ENCODE measurements at regions not wholly inside any gene's neighbourhood (a gene's known extent, or its start where the extent isn't known, plus 50 kb on each side); places are given as distances from the start of the nearest gene placed in this dataset.

GRCh38 chr21:35328856-35329455 is 279.9 kb upstream of the RUNX1 start:
- no peak for DNase-seq (ENCODE audit: low read depth, low spot score)

DNA sequence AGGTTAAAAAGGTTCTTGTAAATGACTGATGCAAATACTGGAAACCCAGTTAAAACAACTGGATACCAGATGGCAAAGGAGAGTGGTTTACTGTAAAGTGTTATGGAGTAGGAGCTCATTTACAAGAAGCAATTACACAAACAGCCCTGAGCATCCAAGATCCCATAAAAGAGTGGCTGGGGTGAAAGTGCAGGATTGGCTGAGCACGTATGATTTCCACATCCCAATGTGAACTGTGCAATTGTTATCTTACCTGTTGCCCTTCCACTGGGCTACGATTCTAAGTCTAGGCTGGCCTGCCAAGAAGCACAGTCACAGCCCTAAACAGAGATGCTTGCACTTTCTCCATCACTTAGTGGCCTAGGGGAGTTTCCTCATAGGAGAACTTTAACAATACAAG is 277.6 kb upstream of the RUNX1 start:
- DNase-seq (ENCODE audit: low read depth, low spot score) = no peak

DNA sequence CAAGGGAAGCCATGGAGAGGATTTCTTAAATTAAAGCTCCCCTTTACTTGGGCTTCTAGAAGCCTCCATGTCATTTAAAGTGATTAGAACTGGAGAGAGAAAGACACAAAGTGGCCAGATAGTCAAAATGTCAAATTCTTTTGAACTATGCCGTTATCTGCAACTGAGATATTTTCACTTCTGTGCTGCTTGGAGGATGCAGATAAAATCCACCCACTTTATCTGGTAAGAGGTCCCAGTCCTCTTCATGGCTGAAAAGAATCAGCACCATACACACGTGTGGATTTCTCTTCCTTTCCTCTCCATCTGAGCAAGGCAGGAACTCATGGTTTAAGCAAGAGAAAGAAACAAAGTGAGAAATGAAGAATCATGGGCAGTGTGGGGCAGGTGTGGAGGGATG is 276.9 kb upstream of the RUNX1 start:
- DNase-seq (ENCODE audit: low read depth, low spot score) = no peak

DNA sequence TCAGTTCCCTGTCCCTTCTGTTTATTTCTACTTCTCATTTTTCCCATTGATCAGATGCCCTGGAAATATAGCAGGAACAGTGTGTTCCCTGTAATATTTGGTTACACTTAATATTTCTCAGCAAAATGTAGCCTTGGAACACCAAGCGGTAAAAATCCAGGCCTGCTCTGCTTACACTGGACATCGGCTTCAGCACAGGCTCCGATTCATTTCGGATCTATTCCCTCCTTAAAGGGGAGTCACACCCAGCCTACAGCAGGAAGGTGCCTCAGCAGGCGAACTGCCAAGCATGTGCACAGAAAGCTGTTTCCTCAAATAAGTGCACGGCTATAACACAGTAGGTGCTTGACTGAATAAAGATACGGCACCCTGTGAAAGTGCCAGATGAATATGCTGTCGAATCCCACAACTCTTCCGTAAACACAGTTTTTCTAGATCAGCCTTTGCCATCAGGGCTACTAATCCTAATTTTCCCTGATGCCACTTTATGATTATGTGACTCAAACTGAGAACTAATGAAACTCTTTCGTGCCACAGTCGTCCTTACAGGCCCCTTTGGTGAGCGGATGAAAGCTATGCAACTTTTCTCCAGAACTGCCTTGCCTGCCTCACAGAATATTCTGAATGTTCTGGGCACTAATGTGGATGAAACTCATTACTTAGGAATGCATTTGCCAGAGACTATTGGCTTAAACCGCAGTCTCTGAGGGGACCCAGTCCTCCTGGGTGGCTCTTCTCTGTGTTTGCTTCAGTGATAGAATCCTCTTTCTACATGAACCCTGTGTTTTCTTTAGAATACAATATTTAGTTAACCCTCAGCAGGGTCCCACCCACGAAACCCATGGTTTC is 275.5 kb upstream of the RUNX1 start:
- DNase-seq (ENCODE audit: low read depth, low spot score) = no peak

DNA sequence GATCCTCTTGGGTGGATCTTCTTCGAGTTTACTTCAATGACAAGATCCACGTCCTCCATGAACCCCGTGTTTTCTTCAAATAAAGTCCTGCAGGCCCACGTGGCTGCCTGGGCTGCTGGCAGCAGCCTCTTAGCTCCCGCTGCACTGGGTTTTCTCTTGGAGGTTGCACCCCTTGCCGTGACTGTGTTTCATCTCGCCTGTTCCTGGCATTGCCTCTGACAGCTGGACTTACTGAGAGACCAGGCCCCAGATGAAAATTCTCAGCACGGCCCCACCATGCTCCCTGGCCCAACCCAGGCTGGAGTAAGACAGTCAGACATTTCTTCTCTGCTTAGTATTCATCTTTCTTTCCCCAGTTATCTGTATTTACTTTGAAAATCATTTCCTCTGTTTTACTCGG is 274.8 kb upstream of the RUNX1 start:
- DNase-seq (ENCODE audit: low read depth, low spot score) = no peak

DNA sequence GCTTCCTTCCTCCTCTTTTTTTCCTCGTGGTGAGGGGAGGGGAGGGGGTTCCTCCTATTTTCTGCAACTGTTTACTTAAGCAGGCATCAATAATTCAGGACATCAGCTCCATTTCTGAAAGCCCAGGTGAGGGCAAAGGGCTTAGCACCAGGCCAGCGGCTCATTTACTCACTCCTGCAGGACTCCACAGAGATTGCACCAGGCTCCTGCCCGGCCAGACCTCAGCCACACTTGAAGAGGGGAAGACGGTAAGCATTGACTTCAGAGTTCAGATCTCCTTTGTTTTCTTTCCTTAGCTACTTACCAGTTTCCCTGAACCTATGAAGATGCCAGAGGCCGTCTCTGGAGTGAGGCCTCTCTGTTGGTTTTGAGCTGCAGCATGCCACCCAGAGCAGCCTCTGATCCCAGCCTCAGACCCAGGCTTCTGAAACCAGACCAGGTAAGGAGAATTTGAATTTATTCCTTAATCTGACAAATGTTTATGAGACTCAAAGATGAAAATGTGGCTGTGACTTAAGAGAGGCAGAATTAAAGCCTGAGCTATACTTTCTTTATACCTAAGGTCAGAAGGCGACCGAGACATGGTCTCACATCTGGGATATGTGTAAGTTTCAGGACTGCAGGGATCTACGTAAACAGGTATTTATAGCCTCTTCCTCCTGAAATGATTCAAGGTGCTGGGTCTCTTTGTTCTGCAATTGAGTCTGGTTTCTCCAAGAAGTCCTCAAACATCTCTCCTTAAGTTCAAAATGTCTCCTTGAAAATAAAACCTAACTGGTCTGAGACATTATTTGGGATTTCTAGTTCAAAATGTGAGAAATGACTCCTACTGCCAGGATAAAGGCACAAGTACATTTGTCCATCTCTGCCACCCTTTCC is 272.5 kb upstream of the RUNX1 start:
- DNase-seq (ENCODE audit: low read depth, low spot score) = no peak

DNA sequence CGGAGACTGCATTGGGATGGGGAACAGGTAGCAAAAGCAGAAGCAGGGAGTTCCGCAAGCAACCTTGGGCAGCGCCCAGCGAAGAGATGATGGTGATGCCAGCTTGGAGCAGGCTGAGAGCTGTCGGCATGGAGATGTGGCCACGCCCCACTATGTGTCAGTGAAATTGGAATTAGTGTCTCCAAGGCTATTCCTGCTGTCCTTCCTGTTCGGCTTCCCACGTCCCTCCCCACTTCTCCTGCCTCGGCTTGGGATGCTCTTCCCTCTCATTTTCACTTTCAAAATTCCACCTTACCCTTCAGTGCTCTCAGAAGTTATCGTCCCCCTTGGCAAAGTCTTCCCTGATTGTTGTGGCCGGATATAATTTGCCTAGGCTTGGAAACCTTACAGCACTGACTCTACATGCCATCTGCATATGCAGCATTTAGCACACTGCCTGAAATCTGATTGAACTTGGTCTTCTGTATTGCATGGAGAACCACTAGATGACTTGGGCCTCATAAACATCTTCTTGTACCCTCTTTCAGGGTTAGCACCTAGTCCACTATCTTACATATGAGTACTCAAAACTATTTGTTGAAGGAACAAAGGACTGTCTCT is 270.7 kb upstream of the RUNX1 start:
- DNase-seq (ENCODE audit: low read depth, low spot score) = no peak

- no peak for DNase-seq (ENCODE audit: low read depth, low spot score)
Observed at GRCh38 chr21:35316933-35317332, 267.8 kb upstream of the RUNX1 start.

GRCh38 chr21:35316456-35316855 is 267.4 kb upstream of the RUNX1 start:
- no peak for DNase-seq (ENCODE audit: low read depth, low spot score)

DNA sequence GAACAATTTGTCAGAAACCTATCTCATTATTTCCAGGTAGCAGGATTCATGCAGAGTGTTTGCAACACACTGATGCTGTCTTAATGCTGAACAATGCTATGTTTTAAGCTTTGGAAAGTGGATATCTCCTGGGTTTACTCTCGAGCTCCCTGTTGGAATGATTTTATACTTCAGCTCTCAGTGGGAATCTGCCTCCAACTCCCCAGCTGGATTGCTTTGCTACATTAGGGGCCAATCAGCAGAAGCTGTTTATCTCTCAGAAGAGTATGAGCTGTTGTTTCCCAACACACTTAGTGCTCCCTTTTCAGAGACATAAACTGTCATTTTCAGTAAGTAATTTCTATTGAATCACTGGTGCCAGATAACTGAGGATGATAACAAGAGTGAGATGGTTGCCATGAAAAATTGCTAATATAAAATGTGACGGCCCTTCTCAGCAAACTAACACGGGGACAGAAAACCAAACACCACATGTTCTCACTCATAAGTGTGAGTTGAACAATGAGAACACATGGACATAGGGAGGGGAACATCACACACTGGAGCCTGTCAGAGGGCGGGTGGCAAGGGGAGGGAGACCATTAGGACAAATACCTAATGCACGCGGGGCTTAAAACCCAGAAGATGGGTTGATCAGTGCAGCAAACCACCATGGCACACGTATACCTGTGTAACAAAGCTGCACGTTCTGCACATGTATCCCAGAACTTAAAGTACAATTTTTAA is 265.9 kb upstream of the RUNX1 start:
- DNase-seq (ENCODE audit: low read depth, low spot score) = no peak

- DNase-seq (ENCODE audit: low read depth, low spot score) = no peak
Observed at GRCh38 chr21:35311985-35312384, 262.9 kb upstream of the RUNX1 start.

DNA sequence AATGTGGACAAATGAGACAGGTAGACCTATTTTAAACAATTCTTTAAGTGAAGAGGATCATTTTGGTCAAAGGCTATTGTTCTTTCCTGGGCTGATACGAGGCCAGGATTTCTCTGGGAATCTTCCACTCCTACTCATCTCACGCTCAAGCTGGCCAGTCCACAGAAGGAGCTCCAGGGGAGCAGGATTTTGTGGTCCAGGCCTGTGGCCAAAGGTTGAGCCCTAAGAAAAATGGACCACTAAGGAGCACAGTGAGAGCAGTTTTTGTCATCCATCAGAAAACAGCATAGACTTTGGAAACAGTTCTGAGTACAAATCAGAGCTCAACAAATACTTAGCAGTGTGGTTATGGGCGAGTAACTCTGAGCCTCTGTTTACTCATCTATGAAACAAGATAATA is 260.2 kb upstream of the RUNX1 start:
- DNase-seq (ENCODE audit: low read depth, low spot score) = no peak

DNA sequence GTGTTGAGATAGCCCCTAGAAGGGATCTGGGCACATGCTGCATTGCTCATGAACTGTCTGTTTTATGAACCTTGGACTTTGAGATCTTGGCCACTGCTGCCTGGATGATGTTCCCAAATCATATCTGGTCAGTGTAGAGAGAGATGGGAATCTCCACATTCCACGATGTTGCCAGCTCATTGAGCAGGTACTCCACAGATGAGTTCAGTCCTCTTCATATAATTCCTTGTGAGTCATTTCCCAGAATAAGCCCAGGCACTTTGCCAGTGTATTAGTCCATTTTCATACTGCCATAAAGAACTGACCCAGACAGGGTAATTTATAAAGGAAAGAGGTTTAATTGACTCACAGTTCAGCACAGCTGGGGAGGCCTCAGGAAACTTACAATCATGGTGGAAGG is 254.0 kb upstream of the RUNX1 start:
- peak; percentile 22 for DNase-seq (ENCODE audit: low read depth, low spot score)

- DNase-seq (ENCODE audit: low read depth, low spot score) = no peak
Observed at GRCh38 chr21:35298757-35299156, 249.7 kb upstream of the RUNX1 start.

- no peak for DNase-seq (ENCODE audit: low read depth, low spot score)
Observed at GRCh38 chr21:35297665-35298064, 248.6 kb upstream of the RUNX1 start.

GRCh38 chr21:35294231-35294898 is 245.3 kb upstream of the RUNX1 start:
- DNase-seq (ENCODE audit: low read depth, low spot score) = no peak

DNA sequence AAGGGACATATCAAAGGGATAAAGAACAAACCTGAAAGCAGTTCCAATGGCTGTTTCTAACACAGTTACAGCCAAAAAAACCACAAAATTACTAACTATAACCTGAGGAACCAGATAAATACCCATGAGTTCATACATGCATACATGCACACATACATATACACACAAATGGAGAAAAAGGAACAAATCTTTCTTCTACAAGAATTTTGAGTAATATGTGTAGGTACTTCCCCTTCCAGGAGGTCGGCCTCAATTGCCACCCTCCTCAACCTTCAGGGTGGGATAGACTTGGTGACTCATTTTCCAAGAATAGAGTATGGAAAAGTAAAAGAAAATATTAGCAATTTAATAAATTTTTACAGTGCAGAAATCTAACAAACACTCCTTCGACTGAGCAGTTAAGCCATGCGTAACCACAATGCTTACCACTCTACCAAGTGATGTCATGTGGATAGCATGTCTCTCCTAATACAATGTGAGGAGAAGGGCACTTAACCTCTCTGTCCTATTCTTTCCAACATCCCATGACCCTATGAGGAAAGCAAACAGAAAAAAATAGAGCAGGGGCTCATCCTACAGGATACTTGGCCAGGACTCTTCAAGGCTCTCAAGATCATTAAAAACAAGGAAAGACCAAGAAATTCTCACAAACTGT is 243.0 kb upstream of the RUNX1 start:
- no peak for DNase-seq (ENCODE audit: low read depth, low spot score)

GRCh38 chr21:35291034-35291433 is 241.9 kb upstream of the RUNX1 start:
- no peak for DNase-seq (ENCODE audit: low read depth, low spot score)

DNA sequence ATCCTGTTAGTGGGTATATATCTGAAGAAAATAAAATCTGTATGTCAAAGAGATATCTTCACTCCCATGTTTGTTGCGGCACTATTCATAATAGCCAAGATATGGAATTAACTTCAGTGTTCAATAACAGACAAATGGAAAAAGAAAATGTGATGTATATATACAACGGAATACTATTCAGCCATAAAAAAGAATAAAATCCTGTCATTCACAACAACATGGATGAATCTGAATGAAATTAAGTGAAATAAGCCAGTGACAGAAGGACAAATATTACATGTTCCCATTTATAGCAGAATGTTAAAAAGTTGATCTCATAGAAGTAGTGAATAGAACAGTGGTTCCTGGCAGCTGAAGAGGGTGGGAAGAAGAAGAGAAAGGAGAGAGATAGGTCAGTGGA is 239.1 kb upstream of the RUNX1 start:
- no peak for DNase-seq (ENCODE audit: low read depth, low spot score)

DNA sequence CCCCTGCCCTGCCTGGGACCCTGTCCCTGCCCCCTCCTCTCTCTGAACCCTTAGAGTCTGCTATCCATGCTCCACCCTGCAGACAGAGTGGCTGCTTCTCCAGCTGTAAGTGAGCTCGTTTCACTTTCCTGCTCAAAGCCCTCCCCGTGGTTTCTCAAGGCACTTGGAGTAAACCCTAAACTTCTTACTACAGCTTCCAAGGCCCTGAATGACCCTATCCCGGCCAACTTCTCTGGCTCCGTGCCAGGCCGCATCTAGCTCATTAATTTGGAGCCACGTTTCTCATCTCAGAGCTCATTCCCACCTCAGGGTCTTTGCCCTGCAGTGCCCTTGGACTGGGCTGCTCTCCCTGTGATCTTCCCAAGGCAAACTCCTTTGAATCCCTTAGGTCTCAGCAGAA is 235.1 kb upstream of the RUNX1 start:
- no peak for DNase-seq (ENCODE audit: low read depth, low spot score)

All from pulmonary artery endothelial cell (primary cell).